IMR-90 (cell line): ENCODE measurements at regions not wholly inside any gene's neighbourhood (a gene's known extent, or its start where the extent isn't known, plus 50 kb on each side); places are given as distances from the start of the nearest gene placed in this dataset.

Experiments used
- BHLHE40 ChIP-seq: fragments of 150-350 bp; IDR thresholded peaks from 2 replicates; pipeline ENCODE4 v1.6.1; 2016; ENCODE audit warnings: mild to moderate bottlenecking, low read depth, low read length
- CEBPB ChIP-seq: IDR thresholded peaks from 2 replicates; pipeline ENCODE4 v1.6.1; 2012; ENCODE audit warnings: low read depth, low read length, improper control_type of control experiment
- CHD1 ChIP-seq: IDR thresholded peaks from 2 replicates; pipeline ENCODE4 v1.6.1; 2012; ENCODE audit warnings: low read depth, low read length, improper control_type of control experiment
- CTCF ChIP-seq: conservative IDR thresholded peaks from 2 replicates; pipeline ENCODE4 v1.5.1; 2012; ENCODE audit warnings: mild to moderate bottlenecking, low read depth, low read length, improper control_type of control experiment
- ELK1 ChIP-seq: fragments of 150-350 bp; IDR thresholded peaks from 2 replicates; pipeline ENCODE4 v1.6.1; 2016; ENCODE audit warnings: low read depth, mild to moderate bottlenecking, low read length, moderate library complexity, borderline replicate concordance
- FOS ChIP-seq: fragments of 150-350 bp; IDR thresholded peaks from 2 replicates; pipeline ENCODE4 v1.6.1; 2016; ENCODE audit warnings: low read depth, low read length
- MAFK ChIP-seq: IDR thresholded peaks from 2 replicates; pipeline ENCODE4 v1.6.1; 2012; ENCODE audit warnings: low read depth, low read length, improper control_type of control experiment
- MXI1 ChIP-seq: IDR thresholded peaks from 2 replicates; pipeline ENCODE4 v1.6.1; 2012; ENCODE audit warnings: low read depth, mild to moderate bottlenecking, low read length, moderate library complexity, borderline replicate concordance
- POLR2A ChIP-seq: IDR thresholded peaks from 2 replicates; pipeline ENCODE4 v1.6.1; 2012; ENCODE audit warnings: mild to moderate bottlenecking, low read depth, low read length
- RAD21 ChIP-seq: IDR thresholded peaks from 2 replicates; pipeline ENCODE4 v1.6.1; 2012; ENCODE audit warnings: low read length, improper control_type of control experiment
- RCOR1 ChIP-seq: IDR thresholded peaks from 2 replicates; pipeline ENCODE4 v1.6.1; 2012; ENCODE audit warnings: mild to moderate bottlenecking, low read length, improper control_type of control experiment; ENCODE audit not compliant: insufficient replicate concordance
- RFX5 ChIP-seq: IDR thresholded peaks from 2 replicates; pipeline ENCODE4 v1.8.0; 2012; ENCODE audit warnings: low read depth, mild to moderate bottlenecking, low read length, moderate library complexity
- SMC3 ChIP-seq: fragments of 150-350 bp; IDR thresholded peaks from 2 replicates; pipeline ENCODE4 v1.6.1; 2016; ENCODE audit warnings: low read depth, mild to moderate bottlenecking, antibody characterized with exemption, low read length, moderate library complexity
- USF2 ChIP-seq: fragments of 150-350 bp; IDR thresholded peaks from 2 replicates; pipeline ENCODE4 v1.6.1; 2017; ENCODE audit warnings: mild to moderate bottlenecking, antibody characterized with exemption, low read length, low read depth

- TF ChIP-seq CTCF = no peak
- TF ChIP-seq FOS = no peak
- TF ChIP-seq BHLHE40 = no peak
- no peak for TF ChIP-seq MXI1
- no peak for TF ChIP-seq RCOR1
- no peak for TF ChIP-seq POLR2A
- TF ChIP-seq RAD21 = no peak
- TF ChIP-seq USF2 = no peak
- no peak for TF ChIP-seq CEBPB
- no peak for TF ChIP-seq RFX5
- TF ChIP-seq MAFK = no peak
- TF ChIP-seq SMC3 = no peak
- no peak for TF ChIP-seq ELK1
- TF ChIP-seq CHD1 = no peak
These were observed 412.1 kb upstream of the DCN start for GRCh38 chr12:91594715-91595114.
